ENCODE measurements at regions not wholly inside any gene's neighbourhood (a gene's known extent, or its start where the extent isn't known, plus 50 kb on each side); places are given as distances from the start of the nearest gene placed in this dataset.

DNA sequence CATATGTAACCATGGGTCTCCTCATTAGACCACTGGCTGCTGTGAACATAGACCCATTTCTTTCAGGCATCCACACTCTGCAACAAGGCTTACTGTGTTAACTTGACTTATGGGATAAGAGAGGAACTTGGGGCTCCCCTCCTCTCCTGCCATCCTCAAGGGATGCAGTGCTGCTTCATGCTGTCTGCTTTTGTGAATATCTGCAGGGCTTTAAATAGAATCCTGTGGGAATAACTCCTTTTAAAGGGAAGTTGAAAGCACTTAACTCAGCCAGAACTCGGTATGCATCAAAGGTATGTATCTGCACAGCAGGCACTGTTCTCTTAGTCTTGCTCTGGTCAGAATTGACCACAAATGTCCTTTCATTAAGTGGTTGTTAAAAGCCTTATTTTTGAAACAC, 222.5 kb upstream of the KIRREL3 start:
- no peaks in the 10 kb centered on the region for H3K9me3 ChIP-seq (ENCODE audit: insufficient read depth, low read depth, low read length)
- DNase-seq (ENCODE audit: low read depth), result no peak
- H3K27ac ChIP-seq (ENCODE audit: low read depth, low read length), result no peak overlapping the region
- no peak overlapping the region for H3K4me3 ChIP-seq (ENCODE audit: insufficient read depth, low read depth, low read length)
- Mint-ChIP-seq H3K27ac (ENCODE audit: unreplicated experiment) (no peak overlapping the region), H3K4me1 (ENCODE audit: low read depth, unreplicated experiment) (peaks cover 10% of the 10 kb centered on the region), H3K4me3 (ENCODE audit: unreplicated experiment) (no peak overlapping the region), H3K36me3 (ENCODE audit: low read depth, unreplicated experiment) (peaks cover 2% of the 10 kb centered on the region), H3K27me3 (ENCODE audit: low read depth, unreplicated experiment) (peaks cover 4% of the 10 kb centered on the region), H3K9me3 (ENCODE audit: unreplicated experiment) (peaks cover 6% of the 10 kb centered on the region)
- TF ChIP-seq CTCF (IDR thresholded peaks at IDR 0.05; ENCODE audit: insufficient read depth, low read depth, low read length) (no peak), EZH2 (IDR thresholded peaks at IDR 0.05; ENCODE audit: insufficient read depth, low read length) (no peak)
- FAIRE-seq, result no peak
- no peaks in the 10 kb centered on the region for H4K20me1 ChIP-seq (ENCODE audit: insufficient read depth, low read length)
- H3K36me3 ChIP-seq (ENCODE audit: insufficient read depth, low read length), result no peaks in the 10 kb centered on the region
- no peak overlapping the region for H2AFZ ChIP-seq (ENCODE audit: low read depth, low read length)
- no peaks in the 10 kb centered on the region for H3K27me3 ChIP-seq (ENCODE audit: insufficient read depth, low read length)
- H3K9ac ChIP-seq (ENCODE audit: low read length), result no peak overlapping the region
- H3K79me2 ChIP-seq (ENCODE audit: insufficient read depth, low read length), result no peaks in the 10 kb centered on the region
- no peaks in the 10 kb centered on the region for H3K4me1 ChIP-seq (ENCODE audit: insufficient read depth, low read length)
- no peak overlapping the region for H3K4me2 ChIP-seq (ENCODE audit: low read length)

DNA sequence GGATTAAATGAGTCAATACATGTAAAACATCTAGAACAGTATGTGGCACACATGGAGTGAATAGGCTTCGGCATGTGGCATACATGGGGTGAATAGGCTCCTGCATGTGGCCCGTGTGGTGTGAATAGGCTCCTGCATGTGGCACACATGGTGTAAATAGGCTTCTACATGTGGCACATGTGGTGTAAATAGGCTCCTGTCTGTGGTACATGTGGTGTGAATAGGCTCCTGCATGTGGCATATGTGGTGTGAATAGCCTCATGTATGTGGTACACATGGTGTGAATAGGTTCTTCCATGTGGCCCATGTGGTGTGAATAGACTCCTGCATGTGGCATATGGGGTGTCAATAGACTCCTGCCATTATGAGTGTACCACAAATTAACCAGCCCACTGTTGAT, 219.1 kb upstream of the KIRREL3 start:
- Mint-ChIP-seq H3K4me1 (ENCODE audit: low read depth, unreplicated experiment) (peaks cover 1% of the 10 kb centered on the region), H3K36me3 (ENCODE audit: low read depth, unreplicated experiment) (peaks cover 2% of the 10 kb centered on the region), H3K27ac (ENCODE audit: unreplicated experiment) (no peak overlapping the region), H3K27me3 (ENCODE audit: low read depth, unreplicated experiment) (peaks cover 7% of the 10 kb centered on the region), H3K4me3 (ENCODE audit: unreplicated experiment) (no peak overlapping the region), H3K9me3 (ENCODE audit: unreplicated experiment) (peaks cover 6% of the 10 kb centered on the region)
- no peaks in the 10 kb centered on the region for H3K4me1 ChIP-seq (ENCODE audit: insufficient read depth, low read length)
- no peak for DNase-seq (ENCODE audit: low read depth)
- TF ChIP-seq CTCF (IDR thresholded peaks at IDR 0.05; ENCODE audit: insufficient read depth, low read depth, low read length) (no peak), EZH2 (IDR thresholded peaks at IDR 0.05; ENCODE audit: insufficient read depth, low read length) (no peak)
- H3K36me3 ChIP-seq (ENCODE audit: insufficient read depth, low read length), result no peaks in the 10 kb centered on the region
- no peaks in the 10 kb centered on the region for H4K20me1 ChIP-seq (ENCODE audit: insufficient read depth, low read length)
- FAIRE-seq, result no peak
- H3K79me2 ChIP-seq (ENCODE audit: insufficient read depth, low read length), result no peaks in the 10 kb centered on the region
- no peak overlapping the region for H3K4me2 ChIP-seq (ENCODE audit: low read length)
- H3K27me3 ChIP-seq (ENCODE audit: insufficient read depth, low read length), result no peaks in the 10 kb centered on the region
- no peak overlapping the region for H3K27ac ChIP-seq (ENCODE audit: low read depth, low read length)
- H3K9me3 ChIP-seq (ENCODE audit: insufficient read depth, low read depth, low read length), result no peaks in the 10 kb centered on the region
- H3K9ac ChIP-seq (ENCODE audit: low read length), result no peak overlapping the region
- no peak overlapping the region for H3K4me3 ChIP-seq (ENCODE audit: insufficient read depth, low read depth, low read length)
- no peak overlapping the region for H2AFZ ChIP-seq (ENCODE audit: low read depth, low read length)

- no peak overlapping the region for H3K9ac ChIP-seq (ENCODE audit: low read length)
- H3K27ac Mint-ChIP-seq (ENCODE audit: unreplicated experiment), result no peak overlapping the region
- H2AFZ ChIP-seq (ENCODE audit: low read depth, low read length), result no peak overlapping the region
- H3K79me2 ChIP-seq (ENCODE audit: insufficient read depth, low read length), result no peaks in the 10 kb centered on the region
- H3K27ac ChIP-seq (ENCODE audit: low read depth, low read length), result no peak overlapping the region
- peaks cover 4% of the 10 kb centered on the region for H3K27me3 Mint-ChIP-seq (ENCODE audit: low read depth, unreplicated experiment)
- H3K4me3 Mint-ChIP-seq (ENCODE audit: unreplicated experiment), result no peak overlapping the region
- no peaks in the 10 kb centered on the region for H3K27me3 ChIP-seq (ENCODE audit: insufficient read depth, low read length)
- TF ChIP-seq CTCF (IDR thresholded peaks at IDR 0.05; ENCODE audit: insufficient read depth, low read depth, low read length), result no peak
- no peaks in the 10 kb centered on the region for H3K4me1 ChIP-seq (ENCODE audit: insufficient read depth, low read length)
- H3K4me3 ChIP-seq (ENCODE audit: insufficient read depth, low read depth, low read length), result no peak overlapping the region
- no peaks in the 10 kb centered on the region for H3K36me3 ChIP-seq (ENCODE audit: insufficient read depth, low read length)
- H4K20me1 ChIP-seq (ENCODE audit: insufficient read depth, low read length), result no peaks in the 10 kb centered on the region
- DNase-seq (ENCODE audit: low read depth) (no peak), FAIRE-seq (no peak)
- no peak overlapping the region for H3K4me2 ChIP-seq (ENCODE audit: low read length)
- peaks cover 6% of the 10 kb centered on the region for H3K9me3 Mint-ChIP-seq (ENCODE audit: unreplicated experiment)
- H3K36me3 Mint-ChIP-seq (ENCODE audit: low read depth, unreplicated experiment), result peaks cover 2% of the 10 kb centered on the region
- H3K9me3 ChIP-seq (ENCODE audit: insufficient read depth, low read depth, low read length), result no peaks in the 10 kb centered on the region
- peaks cover 1% of the 10 kb centered on the region for H3K4me1 Mint-ChIP-seq (ENCODE audit: low read depth, unreplicated experiment)
Measured at GRCh38 chr11:127218275-127218608, 217.7 kb upstream of the KIRREL3 start.

Data from astrocyte (in vitro differentiated cells and primary cell).